ENCODE measurements at regions not wholly inside any gene's neighbourhood (a gene's known extent, or its start where the extent isn't known, plus 50 kb on each side); places are given as distances from the start of the nearest gene placed in this dataset.

- H3K4me3 ChIP-seq (ENCODE audit: low read depth, low read length), result no peak overlapping the region
- TF ChIP-seq, protein P1, sequence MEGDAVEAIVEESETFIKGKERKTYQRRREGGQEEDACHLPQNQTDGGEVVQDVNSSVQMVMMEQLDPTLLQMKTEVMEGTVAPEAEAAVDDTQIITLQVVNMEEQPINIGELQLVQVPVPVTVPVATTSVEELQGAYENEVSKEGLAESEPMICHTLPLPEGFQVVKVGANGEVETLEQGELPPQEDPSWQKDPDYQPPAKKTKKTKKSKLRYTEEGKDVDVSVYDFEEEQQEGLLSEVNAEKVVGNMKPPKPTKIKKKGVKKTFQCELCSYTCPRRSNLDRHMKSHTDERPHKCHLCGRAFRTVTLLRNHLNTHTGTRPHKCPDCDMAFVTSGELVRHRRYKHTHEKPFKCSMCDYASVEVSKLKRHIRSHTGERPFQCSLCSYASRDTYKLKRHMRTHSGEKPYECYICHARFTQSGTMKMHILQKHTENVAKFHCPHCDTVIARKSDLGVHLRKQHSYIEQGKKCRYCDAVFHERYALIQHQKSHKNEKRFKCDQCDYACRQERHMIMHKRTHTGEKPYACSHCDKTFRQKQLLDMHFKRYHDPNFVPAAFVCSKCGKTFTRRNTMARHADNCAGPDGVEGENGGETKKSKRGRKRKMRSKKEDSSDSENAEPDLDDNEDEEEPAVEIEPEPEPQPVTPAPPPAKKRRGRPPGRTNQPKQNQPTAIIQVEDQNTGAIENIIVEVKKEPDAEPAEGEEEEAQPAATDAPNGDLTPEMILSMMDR (IDR thresholded peaks at IDR 0.05; ENCODE audit: low read depth, low read length), result no peak
Measured at GRCh38 chr6:134720353-134721059, 229.4 kb downstream of the ALDH8A1 start.

GRCh38 chr6:134719911-134720310 lies 230.0 kb downstream of the ALDH8A1 start:
- TF ChIP-seq, protein P1 (IDR thresholded peaks at IDR 0.05; ENCODE audit: low read depth, low read length), result no peak

GRCh38 chr6:134719286-134719685 lies 230.6 kb downstream of the ALDH8A1 start:
- no peak overlapping the region for H3K4me3 ChIP-seq (ENCODE audit: low read depth, low read length)
- TF ChIP-seq, protein P1 (IDR thresholded peaks at IDR 0.05; ENCODE audit: low read depth, low read length), result no peak

More at GRCh38 chr6:134719911-134720310, 230.0 kb downstream of the ALDH8A1 start:
- H3K4me3 ChIP-seq (ENCODE audit: low read depth, low read length), result no peak overlapping the region

GRCh38 chr6:134714679-134715078 lies 235.2 kb downstream of the ALDH8A1 start:
- H3K4me3 ChIP-seq (ENCODE audit: low read depth, low read length), result no peak overlapping the region
- TF ChIP-seq, protein P1 (IDR thresholded peaks at IDR 0.05; ENCODE audit: low read depth, low read length), result no peak

DNA sequence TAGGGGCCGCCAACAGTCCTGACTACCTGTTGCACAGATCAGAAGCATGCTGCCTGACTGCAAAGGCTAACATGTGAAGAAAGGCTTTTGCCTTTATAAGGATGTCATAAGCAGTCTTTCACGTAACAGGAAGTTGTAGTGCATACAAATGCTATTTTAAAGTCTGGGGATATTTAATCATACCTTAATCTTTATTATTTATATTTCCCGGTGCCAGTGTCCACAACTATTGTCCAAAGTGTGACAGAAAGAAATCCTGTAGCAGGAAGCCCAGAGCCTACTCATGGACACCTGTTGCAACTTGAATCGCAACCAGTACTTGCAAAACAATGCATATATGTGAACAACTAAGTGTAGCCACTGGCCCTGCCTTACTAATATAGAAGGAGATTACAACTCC lies 235.8 kb downstream of the ALDH8A1 start:
- TF ChIP-seq, protein P1 (IDR thresholded peaks at IDR 0.05; ENCODE audit: low read depth, low read length), result no peak
- no peak overlapping the region for H3K4me3 ChIP-seq (ENCODE audit: low read depth, low read length)

GRCh38 chr6:134712311-134712710 lies 237.6 kb downstream of the ALDH8A1 start:
- no peak overlapping the region for H3K4me3 ChIP-seq (ENCODE audit: low read depth, low read length)
- TF ChIP-seq, protein P1 (IDR thresholded peaks at IDR 0.05; ENCODE audit: low read depth, low read length), result no peak

GRCh38 chr6:134708079-134708478 lies 241.8 kb downstream of the ALDH8A1 start:
- TF ChIP-seq, protein P1 (IDR thresholded peaks at IDR 0.05; ENCODE audit: low read depth, low read length), result no peak
- H3K4me3 ChIP-seq (ENCODE audit: low read depth, low read length), result no peak overlapping the region
